HG02852 (cell line): ENCODE measurements at regions not wholly inside any gene's neighbourhood (a gene's known extent, or its start where the extent isn't known, plus 50 kb on each side); places are given as distances from the start of the nearest gene placed in this dataset.

Experiments used
- ATAC-seq: cut with Tn5 transposase; IDR thresholded peaks from one replicate; pipeline ENCODE4 v1.9.1; 2021; ENCODE audit warnings: mild to moderate bottlenecking, moderate library complexity; ENCODE audit not compliant: unreplicated experiment

GRCh38 chr9:16153741-16154140 is 600.9 kb downstream of the CCDC171 start:
- no peak for ATAC-seq

- ATAC-seq, result peak; percentile 56
Measured at GRCh38 chr9:16154521-16155078, 601.8 kb downstream of the CCDC171 start.

- ATAC-seq, result no peak
Measured at GRCh38 chr9:16155878-16156277, 603.0 kb downstream of the CCDC171 start.

GRCh38 chr9:16157216-16157615 is 604.4 kb downstream of the CCDC171 start:
- no peak for ATAC-seq

GRCh38 chr9:16157651-16158050 is 604.8 kb downstream of the CCDC171 start:
- no peak for ATAC-seq

GRCh38 chr9:16158093-16158492 is 605.2 kb downstream of the CCDC171 start:
- no peak for ATAC-seq

GRCh38 chr9:16161483-16161882 is 608.6 kb downstream of the CCDC171 start:
- ATAC-seq, result no peak

- no peak for ATAC-seq
Measured at GRCh38 chr9:16170119-16170518, 617.3 kb downstream of the CCDC171 start.

GRCh38 chr9:16171911-16172310 is 619.1 kb downstream of the CCDC171 start:
- no peak for ATAC-seq

- ATAC-seq, result no peak
Measured at GRCh38 chr9:16172796-16173195, 620.0 kb downstream of the CCDC171 start.

- no peak for ATAC-seq
Measured at GRCh38 chr9:16174915-16175314, 622.1 kb downstream of the CCDC171 start.

GRCh38 chr9:16175461-16175860 is 622.6 kb downstream of the CCDC171 start:
- ATAC-seq, result no peak

GRCh38 chr9:16178294-16178693 is 625.5 kb downstream of the CCDC171 start:
- ATAC-seq, result no peak

GRCh38 chr9:16179566-16179965 is 626.7 kb downstream of the CCDC171 start:
- no peak for ATAC-seq

GRCh38 chr9:16180091-16180490 is 627.2 kb downstream of the CCDC171 start:
- ATAC-seq, result no peak

- no peak for ATAC-seq
Measured at GRCh38 chr9:16180546-16180945, 627.7 kb downstream of the CCDC171 start.

GRCh38 chr9:16181539-16181938 is 628.7 kb downstream of the CCDC171 start:
- ATAC-seq, result no peak

GRCh38 chr9:16182784-16183183 is 629.9 kb downstream of the CCDC171 start:
- ATAC-seq, result no peak

GRCh38 chr9:16184964-16185646 is 632.3 kb downstream of the CCDC171 start:
- no peak for ATAC-seq

GRCh38 chr9:16191191-16191590 is 638.3 kb downstream of the CCDC171 start:
- no peak for ATAC-seq

- peak; percentile 81 for ATAC-seq
Measured at GRCh38 chr9:16191691-16192402, 639.0 kb downstream of the CCDC171 start.

GRCh38 chr9:16192403-16193017 is 639.7 kb downstream of the CCDC171 start:
- no peak for ATAC-seq
